Loucy (cell line): ENCODE measurements at regions not wholly inside any gene's neighbourhood (a gene's known extent, or its start where the extent isn't known, plus 50 kb on each side); places are given as distances from the start of the nearest gene placed in this dataset.

ENCODE experiments used
- H2AFZ ChIP-seq: fragments of 200-600 bp; sonication (generic); 2 replicates; pipeline ENCODE4 v1.6.0; 2016; ENCODE audit warnings: antibody characterized with exemption, mild to moderate bottlenecking, low read length, moderate library complexity
- H3F3A ChIP-seq: fragments of 200-600 bp; 2 replicates; pipeline ENCODE4 v1.6.0; 2016; ENCODE audit warnings: antibody characterized with exemption, low read depth, mild to moderate bottlenecking
- H3K27me3 ChIP-seq: fragments of 200-600 bp; sonication (generic); 2 replicates; pipeline ENCODE4 v1.6.1; 2014; ENCODE audit warnings: low read length, mild to moderate bottlenecking; ENCODE audit not compliant: insufficient read depth, poor library complexity, severe bottlenecking
- H3K36me3 ChIP-seq: fragments of 200-600 bp; sonication (generic); 2 replicates; pipeline ENCODE4 v1.6.1; 2016; ENCODE audit warnings: low read length; ENCODE audit not compliant: insufficient read depth
- H3K4me1 ChIP-seq: fragments of 200-600 bp; sonication (generic); 2 replicates; pipeline ENCODE4 v1.5.1; 2014; ENCODE audit warnings: low read length, mild to moderate bottlenecking; ENCODE audit not compliant: insufficient read depth, poor library complexity, severe bottlenecking
- H3K4me2 ChIP-seq: fragments of 200-600 bp; sonication (generic); 2 replicates; pipeline ENCODE4 v1.6.0; 2014; ENCODE audit warnings: antibody characterized with exemption, low read length, low read depth, mild to moderate bottlenecking; ENCODE audit not compliant: poor library complexity, severe bottlenecking
- H3K4me3 ChIP-seq: fragments of 200-600 bp; sonication (generic); 2 replicates; pipeline ENCODE4 v1.5.1; 2014; ENCODE audit warnings: low read length, mild to moderate bottlenecking, mixed read lengths; ENCODE audit not compliant: poor library complexity, severe bottlenecking
- H3K79me2 ChIP-seq: fragments of 200-600 bp; sonication (generic); 2 replicates; pipeline ENCODE4 v1.6.1; 2014; ENCODE audit warnings: low read length; ENCODE audit not compliant: insufficient read depth
- H3K9ac ChIP-seq: fragments of 200-600 bp; sonication (generic); 2 replicates; pipeline ENCODE4 v1.6.0; 2014; ENCODE audit warnings: mild to moderate bottlenecking, low read depth, low read length, moderate library complexity; ENCODE audit not compliant: poor library complexity, severe bottlenecking
- H3K9me2 ChIP-seq: fragments of 200-600 bp; sonication (generic); replicated peaks from 2 replicates; pipeline ENCODE4 v1.6.1; 2016; ENCODE audit warnings: low read depth, low read length, mixed read lengths
- H3K9me3 ChIP-seq: fragments of 200-600 bp; sonication (generic); 2 replicates; pipeline ENCODE4 v1.6.1; 2014; ENCODE audit warnings: mild to moderate bottlenecking, antibody characterized with exemption, low read length, low read depth; ENCODE audit not compliant: insufficient read depth
- H4K20me1 ChIP-seq: fragments of 200-600 bp; sonication (generic); 2 replicates; pipeline ENCODE4 v1.6.0; 2014; ENCODE audit warnings: antibody characterized with exemption, low read length, mild to moderate bottlenecking; ENCODE audit not compliant: insufficient read depth, poor library complexity, severe bottlenecking
- CTCF ChIP-seq: fragments of 200-600 bp; sonication (generic); conservative IDR thresholded peaks from 2 replicates; pipeline ENCODE4 v1.5.1; 2014; ENCODE audit warnings: mild to moderate bottlenecking, antibody characterized with exemption, low read length
- EZH2phosphoT487 ChIP-seq: fragments of 200-600 bp; IDR thresholded peaks from 2 replicates; pipeline ENCODE4 v1.6.1; 2018; ENCODE audit warnings: antibody characterized with exemption, mild to moderate bottlenecking, moderate library complexity, borderline replicate concordance

DNA sequence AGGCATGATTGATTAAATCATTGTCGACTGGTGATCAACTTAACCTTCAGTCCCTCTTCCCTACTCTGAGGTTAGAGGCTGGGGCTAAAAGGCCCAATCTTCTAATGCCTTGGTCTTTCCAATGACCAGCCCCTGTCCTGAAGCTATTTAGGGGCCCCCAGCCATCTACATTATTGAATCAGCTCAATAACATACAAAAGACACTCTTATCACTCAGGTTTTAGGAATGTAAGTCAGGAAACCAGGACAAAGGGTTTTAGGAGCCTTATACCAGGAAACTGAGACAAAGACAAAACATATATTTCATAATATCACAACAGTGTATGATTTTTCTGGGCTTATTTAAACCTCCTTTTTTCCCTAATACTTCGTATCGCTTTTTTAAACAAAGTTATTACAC, 198.6 kb downstream of the RNF152 start:
- no peaks in the 10 kb centered on the region for H3F3A ChIP-seq
- H3K79me2 ChIP-seq, result no peaks in the 10 kb centered on the region
- no peak overlapping the region for H3K4me2 ChIP-seq

DNA sequence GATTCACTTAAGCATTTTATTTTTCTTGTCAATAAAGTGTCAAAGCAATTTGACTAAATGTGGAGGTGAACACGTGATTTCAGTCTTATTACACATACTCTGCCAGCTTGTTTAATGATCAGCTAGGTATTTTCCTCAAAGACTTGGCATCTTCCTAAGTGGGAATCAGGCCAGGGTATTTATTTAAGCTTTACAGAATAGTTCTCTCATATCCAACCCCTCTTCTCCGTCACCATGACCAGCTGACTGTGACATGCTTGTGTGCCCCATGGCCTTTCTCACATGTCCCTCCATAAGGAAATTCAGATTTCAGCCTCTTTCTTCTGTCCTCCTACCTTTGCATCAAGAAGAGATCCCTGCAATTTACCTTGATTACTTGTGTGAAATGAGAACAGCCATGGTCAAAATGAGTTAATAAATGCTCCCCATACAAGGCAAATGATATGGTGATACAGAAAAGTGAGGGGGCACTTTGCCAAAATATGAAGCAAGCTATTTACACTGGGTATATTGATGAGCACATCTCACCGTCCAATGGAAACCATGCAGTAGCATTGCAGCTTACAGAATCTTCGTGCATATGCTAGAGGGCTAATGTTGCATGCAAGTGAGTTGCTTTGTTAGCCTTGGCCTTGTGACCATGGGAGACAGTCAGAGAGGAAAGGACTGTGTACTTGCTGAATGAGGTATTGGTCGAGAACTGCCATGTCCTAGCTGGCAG, 202.2 kb downstream of the RNF152 start:
- Histone ChIP-seq H3K36me3 (no peaks in the 10 kb centered on the region), H3K9me3 (no peaks in the 10 kb centered on the region), H3K4me3 (no peak overlapping the region), H3K9ac (no peak overlapping the region), H2AFZ (no peak overlapping the region), H3K27me3 (no peaks in the 10 kb centered on the region), H3K79me2 (no peaks in the 10 kb centered on the region), H3K4me2 (no peak overlapping the region), H3K9me2 (no peaks in the 10 kb centered on the region), H4K20me1 (no peaks in the 10 kb centered on the region), H3F3A (no peaks in the 10 kb centered on the region), H3K4me1 (no peaks in the 10 kb centered on the region)
- no peak for TF ChIP-seq CTCF
- TF ChIP-seq EZH2phosphoT487, result no peak

More for the DNA sequence above, 198.6 kb downstream of the RNF152 start:
- no peak overlapping the region for H3K9ac ChIP-seq
- H3K9me2 ChIP-seq, result no peaks in the 10 kb centered on the region
- TF ChIP-seq CTCF, result no peak
- TF ChIP-seq EZH2phosphoT487, result no peak
- no peaks in the 10 kb centered on the region for H3K27me3 ChIP-seq
- H2AFZ ChIP-seq, result no peak overlapping the region
- no peak overlapping the region for H3K4me3 ChIP-seq
- H3K4me1 ChIP-seq, result no peaks in the 10 kb centered on the region
- no peaks in the 10 kb centered on the region for H4K20me1 ChIP-seq
- no peaks in the 10 kb centered on the region for H3K36me3 ChIP-seq
- no peaks in the 10 kb centered on the region for H3K9me3 ChIP-seq

DNA sequence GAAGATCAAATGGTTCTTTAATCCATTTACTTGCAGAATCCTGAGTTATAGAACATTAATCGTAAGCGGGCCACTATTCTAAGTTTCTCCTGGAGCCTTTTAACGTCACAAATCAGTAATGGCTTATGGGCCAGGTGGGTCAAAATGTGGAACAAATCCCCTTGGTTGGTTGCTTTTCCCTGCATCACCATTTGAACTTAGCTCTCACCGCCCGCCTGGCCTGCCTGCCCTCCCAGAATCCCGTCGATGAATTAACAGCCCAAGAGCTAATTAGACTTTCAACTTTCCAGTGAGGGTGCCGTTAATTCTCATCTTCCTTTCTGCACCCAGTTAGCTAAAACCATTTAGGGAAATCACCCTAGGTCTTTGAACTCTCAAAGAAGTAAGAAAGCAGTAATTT, 205.5 kb downstream of the RNF152 start:
- Histone ChIP-seq H3K79me2 (no peaks in the 10 kb centered on the region), H3K27me3 (no peaks in the 10 kb centered on the region), H3K4me3 (no peak overlapping the region), H3K9ac (no peak overlapping the region), H3K9me3 (no peaks in the 10 kb centered on the region), H3F3A (no peaks in the 10 kb centered on the region), H4K20me1 (no peaks in the 10 kb centered on the region), H3K36me3 (no peaks in the 10 kb centered on the region), H3K4me2 (no peak overlapping the region), H3K4me1 (no peaks in the 10 kb centered on the region), H3K9me2 (no peaks in the 10 kb centered on the region), H2AFZ (no peak overlapping the region)
- TF ChIP-seq EZH2phosphoT487, result no peak
- TF ChIP-seq CTCF, result no peak
